H9 (cell line): ENCODE measurements at regions not wholly inside any gene's neighbourhood (a gene's known extent, or its start where the extent isn't known, plus 50 kb on each side); places are given as distances from the start of the nearest gene placed in this dataset.

Experiments
- DNase-seq: peaks from one replicate; pipeline ENCODE4 v3.0.0-alpha.2; 2017
- H2AFZ ChIP-seq: one replicate; pipeline ENCODE4 v1.6.1; 2013; ENCODE audit warnings: mild to moderate bottlenecking, low read length, control low read depth, moderate library complexity
- H2AK5ac ChIP-seq: 2 replicates; pipeline ENCODE4 v1.6.1; 2013; ENCODE audit warnings: low read length, control low read depth, mixed read lengths; ENCODE audit not compliant: insufficient read length
- H2BK120ac ChIP-seq: one replicate; pipeline ENCODE4 v1.6.1; 2013; ENCODE audit warnings: low read depth, mild to moderate bottlenecking, low read length, control low read depth, inconsistent platforms; ENCODE audit not compliant: poor library complexity, severe bottlenecking
- H2BK12ac ChIP-seq: 2 replicates; pipeline ENCODE4 v1.6.1; 2013; ENCODE audit warnings: low read length, control low read depth, mixed read lengths, low read depth; ENCODE audit not compliant: insufficient read length
- H2BK15ac ChIP-seq: 2 replicates; pipeline ENCODE4 v1.6.1; 2013; ENCODE audit warnings: low read depth, low read length, control low read depth
- H2BK20ac ChIP-seq: one replicate; pipeline ENCODE4 v1.6.1; 2013; ENCODE audit warnings: low read depth, mild to moderate bottlenecking, low read length, control low read depth, inconsistent platforms; ENCODE audit not compliant: poor library complexity, severe bottlenecking
- H2BK5ac ChIP-seq: 2 replicates; pipeline ENCODE4 v1.6.1; 2013; ENCODE audit warnings: low read length, control low read depth, mixed read lengths; ENCODE audit not compliant: insufficient read length
- H3K14ac ChIP-seq: 2 replicates; pipeline ENCODE4 v1.6.1; 2013; ENCODE audit warnings: low read length, control low read depth; ENCODE audit not compliant: insufficient read depth
- H3K18ac ChIP-seq: 2 replicates; pipeline ENCODE4 v1.6.1; 2013; ENCODE audit warnings: low read depth, mild to moderate bottlenecking, mixed read lengths, low read length, control low read depth; ENCODE audit not compliant: insufficient read length
- H3K23ac ChIP-seq: 2 replicates; pipeline ENCODE4 v1.6.1; 2013; ENCODE audit warnings: low read length, control low read depth, mixed read lengths, low read depth; ENCODE audit not compliant: insufficient read length
- H3K23me2 ChIP-seq: 2 replicates; pipeline ENCODE4 v1.6.1; 2013; ENCODE audit warnings: low read depth, mild to moderate bottlenecking, mixed read lengths, low read length, control low read depth; ENCODE audit not compliant: insufficient read length, poor library complexity, severe bottlenecking
- H3K27ac ChIP-seq: 2 replicates; pipeline ENCODE4 v1.5.1; 2013; ENCODE audit warnings: low read length, control low read depth, mixed read lengths, low read depth; ENCODE audit not compliant: insufficient read length
- H3K27me3 ChIP-seq: 2 replicates; pipeline ENCODE4 v1.6.1; 2013; ENCODE audit warnings: low read length, control low read depth, inconsistent platforms; ENCODE audit not compliant: insufficient read depth
- H3K4ac ChIP-seq: 2 replicates; pipeline ENCODE4 v1.6.1; 2013; ENCODE audit warnings: low read depth, mild to moderate bottlenecking, control low read depth, inconsistent platforms, low read length, moderate library complexity
- H3K4me1 ChIP-seq: 2 replicates; pipeline ENCODE4 v1.6.1; 2013; ENCODE audit warnings: low read length, control low read depth, inconsistent platforms; ENCODE audit not compliant: insufficient read depth
- H3K4me2 ChIP-seq: 2 replicates; pipeline ENCODE4 v1.6.1; 2013; ENCODE audit warnings: low read length, control low read depth, mixed read lengths; ENCODE audit not compliant: insufficient read length, insufficient read depth
- H3K56ac ChIP-seq: 2 replicates; pipeline ENCODE4 v1.6.1; 2013; ENCODE audit warnings: low read depth, mild to moderate bottlenecking, mixed read lengths, low read length, control low read depth; ENCODE audit not compliant: insufficient read length
- H3K79me1 ChIP-seq: 2 replicates; pipeline ENCODE4 v1.6.1; 2013; ENCODE audit warnings: low read depth, mild to moderate bottlenecking, moderate library complexity, low read length, control low read depth, inconsistent platforms; ENCODE audit not compliant: insufficient read depth, poor library complexity, severe bottlenecking
- H3K79me2 ChIP-seq: 2 replicates; pipeline ENCODE4 v1.6.1; 2013; ENCODE audit warnings: low read length, control low read depth, inconsistent platforms; ENCODE audit not compliant: insufficient read depth
- H3K9ac ChIP-seq: 2 replicates; pipeline ENCODE4 v1.6.1; 2013; ENCODE audit warnings: low read length, control low read depth, mixed read lengths; ENCODE audit not compliant: insufficient read length; ENCODE audit errors: extremely low read depth
- H3K9me3 ChIP-seq: one replicate; pipeline ENCODE4 v1.6.1; 2013; ENCODE audit warnings: low read depth, low read length, inconsistent platforms; ENCODE audit not compliant: control insufficient read depth
- H3T11ph ChIP-seq: one replicate; pipeline ENCODE4 v1.6.1; 2013; ENCODE audit warnings: mild to moderate bottlenecking, low read length, control low read depth, inconsistent platforms
- H4K20me1 ChIP-seq: one replicate; pipeline ENCODE4 v1.6.1; 2013; ENCODE audit not compliant: control insufficient read depth, insufficient read length, insufficient read depth
- H4K5ac ChIP-seq: 2 replicates; pipeline ENCODE4 v1.6.1; 2013; ENCODE audit warnings: low read depth, mild to moderate bottlenecking, mixed read lengths, low read length, control low read depth; ENCODE audit not compliant: insufficient read length
- H4K8ac ChIP-seq: replicated peaks from 2 replicates; pipeline ENCODE4 v1.6.1; 2013; ENCODE audit warnings: low read length, control low read depth, mixed read lengths, low read depth; ENCODE audit not compliant: insufficient read length
- H4K91ac ChIP-seq: 2 replicates; pipeline ENCODE4 v1.6.1; 2013; ENCODE audit warnings: low read depth, mild to moderate bottlenecking, moderate library complexity, mixed read lengths, low read length, control low read depth; ENCODE audit not compliant: insufficient read length
- H3K27ac Mint-ChIP-seq, 3 experiments: 2 replicates in 2 of 3; 3 replicates in 1 of 3; pipeline ENCODE4 v1.8.0; 2020 to 2021; ENCODE audit warnings: mixed read lengths in 3 of 3, mild to moderate bottlenecking in 1 of 3, moderate library complexity in 1 of 3
- H3K27me3 Mint-ChIP-seq: 2 replicates; pipeline ENCODE4 v1.8.0; 2021; ENCODE audit warnings: low read depth, mild to moderate bottlenecking, moderate library complexity, mixed read lengths
- H3K36me3 Mint-ChIP-seq, 3 experiments: 2 replicates in 2 of 3; 3 replicates in 1 of 3; pipeline ENCODE4 v1.8.0; 2020 to 2021; ENCODE audit warnings: low read depth in 3 of 3, mixed read lengths in 3 of 3; ENCODE audit not compliant: insufficient read depth in 1 of 3
- H3K4me1 Mint-ChIP-seq, 2 experiments: 2 replicates each; pipeline ENCODE4 v1.8.0; 2020; ENCODE audit warnings: mixed read lengths in 2 of 2
- H3K4me3 Mint-ChIP-seq, 2 experiments: 2 replicates in 1 of 2; 3 replicates in 1 of 2; pipeline ENCODE4 v1.8.0; 2020 to 2021; ENCODE audit warnings: mild to moderate bottlenecking in 2 of 2, mixed read lengths in 2 of 2, moderate library complexity in 1 of 2
- H3K9me3 Mint-ChIP-seq, 2 experiments: 2 replicates in 1 of 2; 3 replicates in 1 of 2; pipeline ENCODE4 v1.8.0; 2020; ENCODE audit warnings: mild to moderate bottlenecking in 2 of 2, mixed read lengths in 2 of 2, moderate library complexity in 1 of 2
- CTCF ChIP-seq: fragments of 200-600 bp; sonication (generic); conservative IDR thresholded peaks from 3 replicates; pipeline ENCODE4 v1.8.0; 2021; ENCODE audit warnings: antibody characterized with exemption, mild to moderate bottlenecking
- WGBS: extraction: QIAGEN DNeasy Blood & Tissue Kit; methylation state at CpG from one replicate; pipeline ENCODE4 v1.1.7; 2013; ENCODE audit warnings: missing lambda C conversion rate, low lambda C conversion rate, mixed read lengths; ENCODE audit not compliant: insufficient read length; ENCODE audit errors: extremely low coverage; 5-methylcytosine and 5-hydroxymethylcytosine counted together

GRCh38 chr5:74367934-74368333 is 272.6 kb downstream of the ENC1 start:
- Histone ChIP-seq H3K9me3 (no peaks in the 10 kb centered on the region), H4K91ac (no peak overlapping the region), H3K79me2 (no peaks in the 10 kb centered on the region), H2AK5ac (no peak overlapping the region), H2BK120ac (no peak overlapping the region), H4K20me1 (no peaks in the 10 kb centered on the region), H2BK15ac (no peak overlapping the region), H3K56ac (no peak overlapping the region), H3K4ac (no peak overlapping the region), H3K9ac (no peak overlapping the region), H3K4me2 (no peak overlapping the region), H4K5ac (no peak overlapping the region), H2BK20ac (no peak overlapping the region), H3K27me3 (no peaks in the 10 kb centered on the region), H3K79me1 (no peaks in the 10 kb centered on the region), H3K23ac (no peak overlapping the region), H3K14ac (no peak overlapping the region), H2BK5ac (no peak overlapping the region), H2BK12ac (no peak overlapping the region), H4K8ac (no peak overlapping the region), H3K27ac (no peak overlapping the region), H3K4me1 (no peaks in the 10 kb centered on the region; the same call in 1 of the 2 replicates), H3K18ac (no peak overlapping the region), H3T11ph (no peak overlapping the region), H3K23me2 (no peaks in the 10 kb centered on the region), H2AFZ (no peak overlapping the region)
- no peak overlapping the region; a peak in 2 of 7 replicates for H3K27ac Mint-ChIP-seq
- H3K36me3 Mint-ChIP-seq = no peaks in the 10 kb centered on the region; a peak in 1 of 7 replicates
- no CpG with 5 or more reads among the region's 4 CpGs for WGBS
- no peak for DNase-seq
- TF ChIP-seq CTCF = no peak
- no peak overlapping the region for H3K4me3 Mint-ChIP-seq
- no peaks in the 10 kb centered on the region; a peak in 1 of 5 replicates for H3K9me3 Mint-ChIP-seq
- peaks cover 21% of the 10 kb centered on the region in 2 experiments for H3K4me1 Mint-ChIP-seq
- peaks cover 5% of the 10 kb centered on the region for H3K27me3 Mint-ChIP-seq
